Prostate gland (tissue), 2 donors: ENCODE measurements at regions not wholly inside any gene's neighbourhood (a gene's known extent, or its start where the extent isn't known, plus 50 kb on each side); places are given as distances from the start of the nearest gene placed in this dataset.

Experiments
- DNase-seq: peaks from one replicate; pipeline ENCODE4 v3.0.0-alpha.2; 2019; ENCODE audit warnings: low spot score
- H3K27ac ChIP-seq, 2 donors: fragments of 200-600 bp; sonication (generic); 2 replicates each; pipeline ENCODE4 v1.5.1; 2017 to 2019
- H3K27me3 ChIP-seq: fragments of 200-600 bp; sonication (generic); replicated peaks from 2 replicates; pipeline ENCODE4 v1.5.1; 2019; ENCODE audit not compliant: insufficient read depth
- H3K36me3 ChIP-seq, 2 donors: fragments of 200-600 bp; sonication (generic); 1 replicate in 1 of 2; 2 replicates in 1 of 2; pipeline versions ENCODE4 v1.5.1 to v1.8.1; 2017 to 2019
- H3K4me1 ChIP-seq: fragments of 200-600 bp; sonication (generic); replicated peaks from 2 replicates; pipeline ENCODE4 v1.5.1; 2019
- H3K4me3 ChIP-seq, 2 donors: fragments of 200-600 bp; sonication (generic); 2 replicates each; pipeline ENCODE4 v1.5.1; 2017 to 2019
- H3K9me3 ChIP-seq: fragments of 200-600 bp; sonication (generic); 2 replicates; pipeline ENCODE4 v1.5.1; 2017
- POLR2A ChIP-seq: fragments of 450-650 bp; IDR thresholded peaks from one replicate; pipeline ENCODE4 v1.6.1; 2016; ENCODE audit warnings: antibody characterized with exemption, mild to moderate bottlenecking
- POLR2AphosphoS5 ChIP-seq: sonication (generic); formaldehyde crosslinking; IDR thresholded peaks from one replicate; pipeline ENCODE4 v1.6.1; 2017; ENCODE audit warnings: antibody characterized with exemption
- WGBS: methylation state at CpG from one replicate; pipeline ENCODE4 v1.1.5; 2018; 5-methylcytosine and 5-hydroxymethylcytosine counted together
- intact Hi-C: fragments of 100-400 bp; cut with DNase I; formaldehyde crosslinking; loops from one replicate; pipeline ENCODE4 v1.14.2; 2022
- TF ChIP-seq, protein P1 (sequence below), 4 experiments: fragments of 200-600 bp in 2 of 4; fragments of 450-650 bp in 2 of 4; sonication (generic) in 2 of 4; IDR thresholded peaks; 1 replicate in 3 of 4; 2 replicates in 1 of 4; pipeline ENCODE4 v1.5.1; 2016 to 2019; ENCODE audit warnings: antibody characterized with exemption in 4 of 4, mild to moderate bottlenecking in 2 of 4, moderate library complexity in 2 of 4

DNA sequence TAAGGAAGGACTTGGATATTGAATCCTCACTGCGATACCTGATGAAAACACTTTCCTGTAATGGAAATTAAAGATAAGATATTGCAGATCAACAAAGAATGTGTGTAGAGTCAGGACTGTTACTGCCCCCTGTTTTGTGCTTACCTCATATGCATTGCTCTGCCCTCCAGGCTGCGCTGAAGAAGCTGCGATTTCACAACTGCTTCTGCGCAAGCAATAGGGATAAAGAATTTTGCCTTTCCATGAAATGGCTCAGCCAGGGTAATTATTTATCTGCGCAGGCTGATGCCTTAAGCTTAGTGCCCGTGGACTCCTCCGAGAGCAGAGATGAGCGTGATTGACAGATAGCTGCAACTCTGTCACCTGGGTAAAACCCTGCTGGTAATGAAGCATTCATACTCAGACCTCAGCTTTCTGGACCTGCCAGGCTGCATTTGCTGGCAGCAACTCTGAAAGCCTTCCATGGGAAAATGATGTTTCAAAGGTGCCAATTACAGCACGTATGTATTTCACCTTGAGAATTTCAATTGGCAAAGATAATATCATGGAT is 370.6 kb downstream of the SAMD5 start:
- 91% methylated on average over 9 of the region's 9 CpGs for WGBS
- H3K9me3 ChIP-seq = no peaks in the 10 kb centered on the region
- no peaks in the 10 kb centered on the region for H3K36me3 ChIP-seq
- H3K27ac ChIP-seq = no peak overlapping the region
- no peak for DNase-seq
- H3K4me1 ChIP-seq = no peaks in the 10 kb centered on the region
- intact Hi-C loops = no loop called here
- TF ChIP-seq, protein P1, sequence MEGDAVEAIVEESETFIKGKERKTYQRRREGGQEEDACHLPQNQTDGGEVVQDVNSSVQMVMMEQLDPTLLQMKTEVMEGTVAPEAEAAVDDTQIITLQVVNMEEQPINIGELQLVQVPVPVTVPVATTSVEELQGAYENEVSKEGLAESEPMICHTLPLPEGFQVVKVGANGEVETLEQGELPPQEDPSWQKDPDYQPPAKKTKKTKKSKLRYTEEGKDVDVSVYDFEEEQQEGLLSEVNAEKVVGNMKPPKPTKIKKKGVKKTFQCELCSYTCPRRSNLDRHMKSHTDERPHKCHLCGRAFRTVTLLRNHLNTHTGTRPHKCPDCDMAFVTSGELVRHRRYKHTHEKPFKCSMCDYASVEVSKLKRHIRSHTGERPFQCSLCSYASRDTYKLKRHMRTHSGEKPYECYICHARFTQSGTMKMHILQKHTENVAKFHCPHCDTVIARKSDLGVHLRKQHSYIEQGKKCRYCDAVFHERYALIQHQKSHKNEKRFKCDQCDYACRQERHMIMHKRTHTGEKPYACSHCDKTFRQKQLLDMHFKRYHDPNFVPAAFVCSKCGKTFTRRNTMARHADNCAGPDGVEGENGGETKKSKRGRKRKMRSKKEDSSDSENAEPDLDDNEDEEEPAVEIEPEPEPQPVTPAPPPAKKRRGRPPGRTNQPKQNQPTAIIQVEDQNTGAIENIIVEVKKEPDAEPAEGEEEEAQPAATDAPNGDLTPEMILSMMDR (IDR thresholded peaks at IDR 0.05) = no peak
- no peaks in the 10 kb centered on the region for H3K27me3 ChIP-seq
- H3K4me3 ChIP-seq = no peak overlapping the region

DNA sequence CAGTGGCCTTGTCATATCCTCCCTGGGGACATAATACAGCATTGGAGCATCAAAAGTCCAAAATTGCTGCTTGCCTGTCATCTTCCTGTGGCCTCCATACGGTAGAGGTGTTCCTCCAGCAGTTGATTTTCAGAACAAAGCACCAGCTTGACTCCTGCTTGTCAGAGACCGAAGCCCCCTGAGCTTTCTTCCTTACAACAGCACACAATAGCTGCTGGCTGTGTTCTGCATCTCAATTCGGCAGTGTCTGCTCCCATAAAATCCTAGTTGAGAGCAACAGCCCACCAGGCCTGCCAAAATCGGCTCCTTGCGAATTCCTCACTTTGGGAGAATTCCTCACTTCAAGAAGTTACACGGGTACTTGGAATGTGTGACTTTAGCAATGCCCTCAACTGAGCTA is 372.9 kb downstream of the SAMD5 start:
- DNase-seq = no peak
- Histone ChIP-seq H3K27ac (no peak overlapping the region), H3K27me3 (no peaks in the 10 kb centered on the region), H3K9me3 (no peaks in the 10 kb centered on the region), H3K36me3 (no peaks in the 10 kb centered on the region), H3K4me3 (no peak overlapping the region), H3K4me1 (no peaks in the 10 kb centered on the region)
- intact Hi-C loops = no loop called here
- TF ChIP-seq POLR2AphosphoS5 (no peak), POLR2A (no peak)
- TF ChIP-seq, protein P1 (IDR thresholded peaks at IDR 0.05) = no peak
- 86% methylated on average over 6 of the region's 6 CpGs for WGBS

DNA sequence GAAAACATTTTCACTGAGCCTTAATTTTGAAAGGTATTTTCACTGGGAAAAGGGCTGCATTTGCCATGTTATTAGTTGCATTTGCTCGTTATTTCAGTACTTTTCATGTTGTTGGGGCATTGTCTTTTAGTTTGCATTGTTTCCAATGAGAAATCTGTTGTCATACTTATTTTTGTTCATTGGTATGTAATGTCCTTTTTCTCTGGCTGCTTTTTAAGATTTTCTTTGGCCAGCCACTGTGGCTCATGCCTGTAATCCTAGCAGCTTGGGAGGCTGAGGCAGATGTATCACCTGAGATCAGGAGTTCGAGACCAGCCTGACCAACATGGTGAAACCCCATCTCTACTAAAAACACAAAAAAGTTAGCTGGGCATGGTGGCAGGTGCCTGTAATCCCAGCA is 379.9 kb downstream of the SAMD5 start:
- 98% methylated on average over 2 of the region's 2 CpGs for WGBS
- Histone ChIP-seq H3K9me3 (no peaks in the 10 kb centered on the region), H3K27ac (no peak overlapping the region), H3K36me3 (no peaks in the 10 kb centered on the region), H3K4me3 (no peak overlapping the region), H3K27me3 (no peaks in the 10 kb centered on the region), H3K4me1 (no peaks in the 10 kb centered on the region)
- intact Hi-C loops = no loop called here
- no peak for DNase-seq
- TF ChIP-seq POLR2A = no peak
- TF ChIP-seq, protein P1 (IDR thresholded peaks at IDR 0.05) = no peak
- no peak for TF ChIP-seq POLR2AphosphoS5

DNA sequence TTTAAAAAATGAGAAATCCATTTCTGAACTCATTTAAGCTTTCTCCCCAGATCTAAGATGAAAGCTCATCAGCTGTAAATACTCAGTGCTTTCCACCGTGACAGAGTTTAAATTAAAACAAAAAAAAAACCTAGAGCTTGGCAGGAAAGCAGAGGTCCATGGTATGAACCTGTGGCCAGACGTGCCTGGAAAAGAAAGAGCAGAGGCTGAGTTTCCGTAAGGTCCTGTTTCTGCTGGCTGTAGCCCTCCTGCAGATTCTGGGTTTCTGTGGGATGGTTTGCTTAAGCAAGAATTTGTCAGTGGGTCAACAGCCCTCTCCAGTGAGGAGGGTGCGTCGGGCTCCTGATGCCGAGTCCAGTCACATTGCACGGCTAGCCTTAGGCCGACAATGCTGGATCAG is 383.2 kb downstream of the SAMD5 start:
- no peaks in the 10 kb centered on the region for H3K27me3 ChIP-seq
- no peaks in the 10 kb centered on the region for H3K9me3 ChIP-seq
- H3K27ac ChIP-seq = no peak overlapping the region
- no peak for DNase-seq
- TF ChIP-seq POLR2A = no peak
- no peak for TF ChIP-seq POLR2AphosphoS5
- TF ChIP-seq, protein P1 (IDR thresholded peaks at IDR 0.05) = no peak
- whole genome bisulfite sequencing = 79% methylated on average over 8 of the region's 8 CpGs
- no peaks in the 10 kb centered on the region for H3K4me1 ChIP-seq
- no peaks in the 10 kb centered on the region for H3K36me3 ChIP-seq
- intact Hi-C loops = no loop called here
- no peak overlapping the region for H3K4me3 ChIP-seq

DNA sequence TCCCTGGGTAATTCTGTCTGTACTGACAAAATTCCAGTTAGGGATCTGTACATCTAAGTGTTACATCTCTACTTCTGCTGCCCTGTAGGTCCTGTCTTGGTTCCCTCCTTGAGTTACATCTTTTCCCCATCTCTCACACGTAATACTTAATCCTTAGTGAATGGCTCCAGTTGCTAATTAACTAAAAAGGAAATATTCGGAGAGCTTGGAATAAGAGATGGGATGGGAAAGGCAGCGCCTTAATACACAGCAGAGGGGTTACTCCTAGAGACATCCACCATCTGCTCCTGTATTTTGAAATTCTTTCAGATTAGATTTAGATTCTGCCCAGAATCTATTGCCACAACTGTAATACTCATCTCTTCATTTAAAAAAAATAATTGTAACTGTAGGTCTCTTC is 384.0 kb downstream of the SAMD5 start:
- intact Hi-C loops = no loop called here
- Histone ChIP-seq H3K27ac (no peak overlapping the region), H3K27me3 (no peaks in the 10 kb centered on the region), H3K9me3 (no peaks in the 10 kb centered on the region), H3K36me3 (no peaks in the 10 kb centered on the region), H3K4me3 (no peak overlapping the region), H3K4me1 (no peaks in the 10 kb centered on the region)
- TF ChIP-seq, protein P1 (IDR thresholded peaks at IDR 0.05) = no peak
- TF ChIP-seq POLR2A (no peak), POLR2AphosphoS5 (no peak)
- no peak for DNase-seq
- 91% methylated on average over 3 of the region's 3 CpGs for WGBS
